Gastroesophageal sphincter (tissue), 3 donors: ENCODE measurements at regions not wholly inside any gene's neighbourhood (a gene's known extent, or its start where the extent isn't known, plus 50 kb on each side); places are given as distances from the start of the nearest gene placed in this dataset.

Experiments
- CTCF ChIP-seq, 4 experiments: fragments of 200-600 bp in 2 of 4; fragments of 450-650 bp in 2 of 4; sonication (generic) in 1 of 4; IDR thresholded peaks; one replicate each; pipeline ENCODE4 v1.5.1; 2017 to 2019; ENCODE audit warnings: antibody characterized with exemption in 4 of 4, mild to moderate bottlenecking in 2 of 4, moderate library complexity in 2 of 4
- EP300 ChIP-seq: sonication (generic); formaldehyde crosslinking; IDR thresholded peaks from one replicate; pipeline ENCODE4 v1.6.1; 2017; ENCODE audit warnings: antibody characterized with exemption, mild to moderate bottlenecking
- POLR2A ChIP-seq, 2 donors: fragments of 450-650 bp; IDR thresholded peaks; one replicate each; pipeline ENCODE4 v1.6.1; 2017; ENCODE audit warnings: antibody characterized with exemption in 2 of 2, mild to moderate bottlenecking in 2 of 2, moderate library complexity in 1 of 2
- POLR2AphosphoS5 ChIP-seq: sonication (generic); formaldehyde crosslinking; IDR thresholded peaks from one replicate; pipeline ENCODE4 v1.6.1; 2017; ENCODE audit warnings: antibody characterized with exemption

GRCh38 chr4:146087856-146088255 is 87.7 kb upstream of the LSM6 start:
- no peak for TF ChIP-seq CTCF (IDR thresholded peaks at IDR 0.05)
- no peak for TF ChIP-seq POLR2A (IDR thresholded peaks at IDR 0.05)
- TF ChIP-seq EP300 = no peak
- TF ChIP-seq POLR2AphosphoS5 = no peak
